ENCODE measurements at regions not wholly inside any gene's neighbourhood (a gene's known extent, or its start where the extent isn't known, plus 50 kb on each side); places are given as distances from the start of the nearest gene placed in this dataset.

GRCh38 chr14:23785208-23785607, 149.0 kb downstream of the DHRS2 start:
- no peak for DNase-seq
- TF ChIP-seq CTCF (conservative IDR thresholded peaks at IDR 0.05): no peak
- Histone ChIP-seq H3K79me1 (ENCODE audit: insufficient read depth, low read depth, low read length, poor library complexity, severe bottlenecking) (no peaks in the 10 kb centered on the region), H3K4ac (ENCODE audit: low read depth, low read length) (no peak overlapping the region), H3K4me2 (ENCODE audit: insufficient read depth, insufficient read length, low read length) (no peak overlapping the region), H3K9ac (ENCODE audit: extremely low read depth, insufficient read length, low read length) (no peak overlapping the region), H3K27ac (ENCODE audit: insufficient read length, low read depth, low read length) (no peak overlapping the region), H3K79me2 (ENCODE audit: insufficient read depth, low read length) (no peaks in the 10 kb centered on the region), H2BK15ac (ENCODE audit: low read depth, low read length) (no peak overlapping the region), H2AK5ac (ENCODE audit: insufficient read length, low read length) (no peak overlapping the region), H4K5ac (ENCODE audit: insufficient read length, low read depth, low read length) (no peak overlapping the region), H2BK12ac (ENCODE audit: insufficient read length, low read depth, low read length) (no peak overlapping the region), H3T11ph (ENCODE audit: low read length) (no peak overlapping the region), H3K23ac (ENCODE audit: insufficient read length, low read depth, low read length) (no peak overlapping the region), H2BK5ac (ENCODE audit: insufficient read length, low read length) (no peak overlapping the region), H4K20me1 (ENCODE audit: control insufficient read depth, insufficient read depth, insufficient read length) (no peaks in the 10 kb centered on the region), H3K9me3 (ENCODE audit: control insufficient read depth, low read depth, low read length) (peaks cover 5% of the 10 kb centered on the region), H2BK120ac (ENCODE audit: low read depth, low read length, poor library complexity, severe bottlenecking) (no peak overlapping the region), H3K27me3 (ENCODE audit: insufficient read depth, low read length) (no peaks in the 10 kb centered on the region; the same call in 1 of the 2 replicates), H4K91ac (ENCODE audit: insufficient read length, low read depth, low read length) (no peak overlapping the region), H3K56ac (ENCODE audit: insufficient read length, low read depth, low read length) (no peak overlapping the region), H3K23me2 (ENCODE audit: insufficient read length, low read depth, low read length, poor library complexity, severe bottlenecking) (no peaks in the 10 kb centered on the region), H2AFZ (ENCODE audit: low read length) (no peak overlapping the region), H3K4me1 (ENCODE audit: insufficient read depth, low read length) (no peaks in the 10 kb centered on the region), H2BK20ac (ENCODE audit: low read depth, low read length, poor library complexity, severe bottlenecking) (no peak overlapping the region), H4K8ac (replicated peaks; ENCODE audit: insufficient read length, low read depth, low read length) (no peak overlapping the region), H3K14ac (ENCODE audit: insufficient read depth, low read length) (no peak overlapping the region), H3K18ac (ENCODE audit: insufficient read length, low read depth, low read length) (no peak overlapping the region)
- no peak overlapping the region for H3K4me3 Mint-ChIP-seq
- WGBS (ENCODE audit: extremely low coverage, insufficient read length, low lambda C conversion rate): no CpG with 5 or more reads among the region's 1 CpG
- H3K4me1 Mint-ChIP-seq: no peaks in the 10 kb centered on the region
- peaks cover 3% of the 10 kb centered on the region; the same call in 1 of the 2 replicates for H3K27me3 Mint-ChIP-seq (ENCODE audit: low read depth)
- H3K27ac Mint-ChIP-seq: no peak overlapping the region
- peaks cover 0 to 22% (median 0%) of the 10 kb centered on the region in 3 experiments; a peak in 3 of 7 replicates for H3K36me3 Mint-ChIP-seq (ENCODE audit: insufficient read depth in 1 of 3, low read depth in 3 of 3)
- H3K9me3 Mint-ChIP-seq: peaks cover 5 to 90% of the 10 kb centered on the region in 2 experiments; a peak in 3 of 5 replicates
